NCI-H774 (cell line): ENCODE measurements at regions not wholly inside any gene's neighbourhood (a gene's known extent, or its start where the extent isn't known, plus 50 kb on each side); places are given as distances from the start of the nearest gene placed in this dataset.
"Not testable (repeated sequence)": the region's sequence is repeated elsewhere in the genome, so short reads cannot be mapped to it uniquely, and the experiment has no call there.

Experiments used
- DNase-seq: peaks from one replicate; lab custom pipeline; 2025; lab: John Stamatoyannopoulos, UW

DNA sequence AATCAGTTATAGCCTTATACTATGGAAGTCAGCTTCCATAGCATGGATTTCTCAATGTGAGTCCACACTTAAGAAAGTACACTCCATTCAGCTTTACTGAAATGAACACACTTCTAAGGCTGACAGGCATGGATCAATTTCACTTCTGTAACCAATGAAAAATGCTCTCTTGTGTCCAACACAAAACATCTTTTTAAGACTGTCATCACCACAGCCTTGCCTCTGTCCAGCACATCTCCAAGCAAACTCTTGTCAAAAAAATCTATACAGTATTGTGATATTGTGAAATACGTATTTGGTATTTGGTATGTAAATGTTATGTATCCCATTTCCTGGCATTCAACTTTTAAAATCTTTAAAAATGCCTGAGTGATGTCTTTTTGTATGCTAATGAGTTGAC, 208.7 kb downstream of the RAP2B start:
- DNase-seq: no peak

GRCh38 chr3:153372326-153372725, 210.3 kb downstream of the RAP2B start:
- no peak for DNase-seq

GRCh38 chr3:153373606-153374005, 211.6 kb downstream of the RAP2B start:
- no peak for DNase-seq

GRCh38 chr3:153378366-153378765, 216.3 kb downstream of the RAP2B start:
- not testable (repeated sequence) for DNase-seq

- DNase-seq: no peak
These were observed 217.5 kb downstream of the RAP2B start for GRCh38 chr3:153379516-153379915.

- no peak for DNase-seq
These were observed 223.3 kb downstream of the RAP2B start for GRCh38 chr3:153385343-153385742.

DNA sequence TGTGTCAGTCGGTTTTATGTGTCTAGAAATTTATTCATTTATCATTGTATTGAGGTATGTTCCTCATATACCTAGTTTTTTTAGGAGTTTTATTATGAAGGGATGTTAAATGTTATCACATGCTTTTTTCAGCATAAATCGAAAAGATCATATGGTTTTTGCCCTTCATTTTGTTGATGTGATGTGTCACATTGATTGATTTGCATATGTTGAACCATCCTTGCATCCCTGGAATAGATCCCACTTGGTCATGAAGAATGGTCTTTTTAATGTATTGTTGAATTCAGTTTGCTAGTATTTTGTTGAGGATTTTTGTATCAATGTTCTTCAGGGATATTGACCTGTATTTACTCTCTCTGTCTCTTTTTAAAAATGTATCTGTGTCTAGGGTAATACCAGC, 230.3 kb downstream of the RAP2B start:
- no peak for DNase-seq

DNA sequence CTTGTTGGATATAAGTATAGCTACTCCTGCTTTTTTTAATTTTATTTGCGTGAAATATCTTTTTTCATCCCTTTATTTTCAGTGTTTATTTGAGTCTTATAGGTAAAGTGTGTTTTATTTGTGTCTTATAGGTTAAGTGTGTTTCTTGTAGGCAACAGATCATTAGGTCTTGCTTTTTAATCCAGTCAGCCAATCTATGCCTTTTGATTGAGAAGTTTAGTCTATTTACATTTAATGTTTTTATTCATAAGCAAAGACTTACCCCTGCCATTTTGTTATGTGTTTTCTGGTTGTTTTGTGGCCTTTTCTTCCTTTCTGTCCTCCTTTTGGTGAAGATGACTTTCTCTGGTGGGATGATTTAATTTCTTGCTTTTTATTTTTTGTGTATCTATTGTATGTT, 232.0 kb downstream of the RAP2B start:
- DNase-seq: no peak

DNA sequence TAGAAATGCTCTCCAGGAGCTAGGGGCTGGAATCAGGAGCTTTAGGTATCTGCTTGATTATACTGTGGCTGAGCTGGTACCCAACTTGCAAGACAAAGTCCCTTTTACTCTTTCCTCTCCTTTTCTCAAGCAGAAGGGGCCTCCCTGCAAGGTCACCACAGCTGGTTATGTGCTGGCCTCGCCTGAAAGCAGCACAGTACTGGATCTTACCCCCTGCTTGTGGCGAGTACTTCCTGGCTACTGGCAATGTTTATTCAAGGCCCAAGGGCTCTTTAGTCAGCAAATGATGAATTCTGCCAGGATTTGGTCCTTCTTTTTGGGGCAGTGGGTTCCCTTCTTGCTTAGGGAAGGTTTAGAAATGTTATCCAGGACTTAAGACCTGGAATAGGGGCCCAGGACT, 234.6 kb downstream of the RAP2B start:
- no peak for DNase-seq

DNA sequence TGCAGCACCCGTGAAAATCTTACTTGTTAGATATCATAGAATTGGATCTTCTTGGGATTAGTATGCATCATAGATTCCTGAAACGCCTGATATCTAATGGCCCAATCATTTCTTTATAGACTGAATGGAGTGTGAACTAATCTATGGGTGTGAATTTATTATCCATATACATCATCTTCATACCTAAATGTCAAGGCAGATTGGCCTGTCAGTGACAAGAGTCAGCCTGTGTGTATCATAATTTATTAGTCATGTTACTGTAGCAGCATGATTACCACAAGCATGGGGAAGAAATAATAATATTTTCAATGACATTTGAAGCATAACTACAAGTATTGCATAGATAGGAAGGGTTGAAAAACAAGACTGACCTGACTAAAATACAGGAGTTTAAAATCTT, 235.8 kb downstream of the RAP2B start:
- DNase-seq: no peak

DNA sequence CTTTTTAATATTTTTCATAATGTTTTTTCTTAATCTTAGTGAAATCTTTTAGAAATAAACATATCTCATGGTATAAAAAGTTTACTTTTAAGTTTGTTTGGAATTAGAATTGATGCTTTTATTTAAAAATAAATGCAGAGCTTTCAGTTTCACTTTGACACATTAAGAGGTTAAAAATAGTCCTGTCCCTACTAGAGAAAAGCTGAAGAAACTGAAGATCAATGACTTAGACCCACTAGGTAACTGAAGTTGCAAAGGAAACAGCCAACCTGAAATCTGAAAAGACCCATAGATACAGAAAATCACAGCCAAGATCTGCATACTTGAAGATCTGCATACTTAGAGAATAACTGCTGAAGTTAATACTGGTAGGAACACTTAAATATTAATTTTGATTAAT, 237.6 kb downstream of the RAP2B start:
- no peak for DNase-seq

DNA sequence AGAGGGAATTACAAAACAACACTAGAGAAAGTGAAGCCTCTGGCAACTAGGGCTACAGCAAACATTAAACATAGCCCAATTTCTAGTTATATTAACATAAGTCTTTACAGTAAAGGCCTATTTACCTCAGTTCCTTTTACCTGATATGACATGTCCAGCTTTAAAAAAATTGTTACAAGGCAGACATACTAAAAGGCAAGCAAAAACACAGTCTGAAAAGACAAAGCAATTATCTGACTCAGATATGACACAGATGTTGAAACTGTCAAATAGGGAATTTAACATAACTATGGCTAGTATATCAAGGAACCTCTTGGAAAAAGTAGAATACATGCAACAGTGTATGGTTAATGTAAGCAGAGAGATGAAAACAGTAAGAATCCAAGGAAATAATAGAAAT, 238.6 kb downstream of the RAP2B start:
- no peak for DNase-seq

GRCh38 chr3:153404157-153404556, 242.1 kb downstream of the RAP2B start:
- DNase-seq: no peak

DNA sequence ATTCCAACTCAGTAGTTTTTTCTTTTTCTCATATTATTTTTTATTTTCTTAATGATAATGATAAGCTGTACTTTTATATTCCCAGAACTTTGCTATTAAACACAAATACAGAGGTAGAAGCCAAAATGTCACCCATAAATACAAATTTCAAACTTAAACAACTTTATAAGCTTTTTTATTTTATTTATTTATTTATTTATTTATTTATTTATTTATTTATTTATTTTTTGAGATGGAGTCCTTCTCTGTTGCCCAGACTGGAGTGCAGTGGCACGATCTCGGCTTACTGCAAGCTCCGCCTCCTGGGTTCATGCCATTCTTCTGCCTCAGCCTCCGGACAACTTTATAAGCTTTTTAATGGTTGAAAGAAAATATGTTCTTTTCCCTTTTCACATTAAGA, 243.3 kb downstream of the RAP2B start:
- DNase-seq: not testable (repeated sequence)

DNA sequence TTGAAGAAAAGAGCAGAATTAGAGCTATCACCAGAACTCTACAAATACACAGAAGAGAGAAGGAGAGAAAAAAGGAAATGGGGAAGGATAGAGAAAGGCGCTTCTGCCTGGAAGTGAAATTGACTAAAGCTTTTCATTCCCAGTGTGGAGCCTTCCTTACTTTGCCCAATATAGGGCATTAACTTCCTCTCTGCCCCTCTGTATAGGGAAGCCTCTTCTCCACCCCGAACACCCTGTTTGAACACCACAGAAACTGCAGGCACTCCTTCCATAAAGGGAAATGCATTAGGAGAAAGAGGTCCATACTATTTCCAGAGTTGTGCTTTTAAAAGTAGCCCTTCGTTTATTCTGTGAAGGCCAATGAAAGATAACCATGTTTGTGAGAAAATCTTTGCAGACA, 248.5 kb downstream of the RAP2B start:
- DNase-seq: no peak

- no peak for DNase-seq
These were observed 253.0 kb downstream of the RAP2B start for GRCh38 chr3:153414982-153415381.

- DNase-seq: no peak
These were observed 260.3 kb downstream of the RAP2B start for GRCh38 chr3:153422314-153422713.

DNA sequence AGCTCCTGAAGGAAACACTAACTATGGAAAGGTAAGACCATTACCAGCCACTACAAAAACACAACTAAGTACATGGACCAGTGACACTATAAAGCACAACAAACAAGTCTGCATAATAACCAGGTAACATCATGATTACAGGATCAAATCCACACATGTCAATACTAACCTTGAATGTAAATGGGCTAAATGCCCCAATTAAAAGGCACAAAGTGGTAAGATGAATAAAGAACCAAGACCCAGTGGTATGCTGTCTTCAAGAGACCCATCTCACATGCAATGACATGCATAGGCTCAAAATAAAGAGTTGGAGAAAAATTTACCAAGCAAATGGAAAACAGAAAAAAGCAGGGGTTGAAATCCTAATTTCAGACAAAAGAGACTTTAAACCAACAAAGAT, 261.8 kb downstream of the RAP2B start:
- not testable (repeated sequence) for DNase-seq

GRCh38 chr3:153426344-153426743, 264.3 kb downstream of the RAP2B start:
- no peak for DNase-seq

DNA sequence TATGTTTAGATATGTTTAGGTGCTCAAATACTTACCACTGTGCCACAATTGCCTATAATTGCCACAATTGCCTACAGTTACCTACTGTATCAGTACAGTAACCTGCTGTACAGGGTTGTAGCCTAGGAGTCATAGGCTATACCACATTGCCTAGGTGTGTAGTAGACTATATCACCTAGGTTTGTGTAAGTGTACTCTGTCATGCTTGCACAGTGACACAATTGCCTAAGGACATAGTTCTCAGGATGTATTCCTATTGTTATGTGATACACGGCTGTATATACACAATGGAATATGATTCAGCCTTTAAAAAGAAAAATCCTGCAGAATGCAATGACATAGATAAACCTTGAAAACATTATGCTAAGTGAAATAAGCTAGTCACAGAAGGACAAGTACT, 264.8 kb downstream of the RAP2B start:
- no peak for DNase-seq

- DNase-seq: no peak
These were observed 267.8 kb downstream of the RAP2B start for GRCh38 chr3:153429821-153430220.

- no peak for DNase-seq
These were observed 269.1 kb downstream of the RAP2B start for GRCh38 chr3:153431076-153431475.

GRCh38 chr3:153437666-153438065, 275.6 kb downstream of the RAP2B start:
- DNase-seq: no peak

GRCh38 chr3:153438271-153438670, 276.2 kb downstream of the RAP2B start:
- DNase-seq: no peak

- no peak for DNase-seq
These were observed 277.8 kb downstream of the RAP2B start for GRCh38 chr3:153439780-153440179.
